LNCaP clone FGC (cell line): ENCODE measurements at regions not wholly inside any gene's neighbourhood (a gene's known extent, or its start where the extent isn't known, plus 50 kb on each side); places are given as distances from the start of the nearest gene placed in this dataset.

Experiments
- DNase-seq: peaks from one replicate; pipeline ENCODE4 v3.0.0-alpha.2; 2011; ENCODE audit warnings: low read depth
- H3K4me3 ChIP-seq: 2 replicates; pipeline ENCODE4 v1.5.1; 2011; ENCODE audit warnings: mild to moderate bottlenecking, low read depth, low read length, control low read depth
- CTCF ChIP-seq: IDR thresholded peaks from 2 replicates; pipeline ENCODE4 v1.5.1; 2012; ENCODE audit warnings: mild to moderate bottlenecking; ENCODE audit not compliant: control insufficient read depth, insufficient read depth; ENCODE audit errors: extremely low read depth

DNA sequence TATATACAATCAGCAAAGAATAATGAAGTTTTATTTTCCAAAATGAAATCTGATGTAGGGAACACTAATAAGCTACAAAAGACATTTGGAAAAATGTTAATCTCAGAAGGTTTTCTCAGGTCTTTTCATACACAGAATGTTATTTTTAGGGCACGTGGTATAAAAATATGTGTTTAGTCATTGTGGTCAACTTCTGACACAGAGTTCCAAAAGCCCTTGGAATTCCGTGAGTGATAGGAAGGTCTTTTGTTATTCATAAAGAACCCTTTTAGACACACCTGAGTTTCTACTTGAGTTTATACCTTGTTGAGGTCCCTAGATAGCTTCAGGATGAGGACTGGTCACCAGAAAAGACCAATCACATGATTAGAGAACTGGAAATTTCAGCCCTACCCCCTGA, 277.6 kb upstream of the NCAM2 start:
- H3K4me3 ChIP-seq: no peak overlapping the region
- TF ChIP-seq CTCF: no peak
- no peak for DNase-seq

- no peak for DNase-seq
- no peak overlapping the region for H3K4me3 ChIP-seq
- TF ChIP-seq CTCF: no peak
Observed at GRCh38 chr21:20721151-20721550, 277.1 kb upstream of the NCAM2 start.

DNA sequence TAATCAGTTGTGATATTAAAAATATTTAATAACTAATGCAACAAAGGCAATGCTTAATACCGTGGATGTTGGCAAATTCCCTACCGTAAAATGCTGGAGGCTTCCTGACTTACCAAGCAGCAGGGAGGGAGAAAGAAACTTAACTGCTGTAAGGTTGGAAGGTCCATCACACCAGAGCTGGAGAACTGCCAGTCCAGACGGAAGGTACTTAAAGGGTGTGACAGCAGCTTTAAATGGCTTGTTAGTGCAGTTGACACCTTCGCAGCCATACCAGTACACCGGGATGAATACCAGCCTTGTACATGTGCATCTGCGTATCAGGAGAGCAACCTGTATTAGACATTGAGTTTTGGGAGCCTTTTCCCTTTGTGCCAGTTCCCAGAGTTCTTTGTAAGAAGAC, 269.5 kb upstream of the NCAM2 start:
- TF ChIP-seq CTCF: no peak
- no peak for DNase-seq
- no peak overlapping the region for H3K4me3 ChIP-seq

GRCh38 chr21:20729376-20729775, 268.8 kb upstream of the NCAM2 start:
- no peak for TF ChIP-seq CTCF
- DNase-seq: no peak

GRCh38 chr21:20730441-20730840, 267.8 kb upstream of the NCAM2 start:
- no peak overlapping the region for H3K4me3 ChIP-seq
- DNase-seq: no peak
- TF ChIP-seq CTCF: no peak

More at GRCh38 chr21:20729376-20729775, 268.8 kb upstream of the NCAM2 start:
- no peak overlapping the region for H3K4me3 ChIP-seq

- no peak for DNase-seq
- TF ChIP-seq CTCF: no peak
- no peak overlapping the region for H3K4me3 ChIP-seq
Observed at GRCh38 chr21:20735257-20735656, 263.0 kb upstream of the NCAM2 start.

DNA sequence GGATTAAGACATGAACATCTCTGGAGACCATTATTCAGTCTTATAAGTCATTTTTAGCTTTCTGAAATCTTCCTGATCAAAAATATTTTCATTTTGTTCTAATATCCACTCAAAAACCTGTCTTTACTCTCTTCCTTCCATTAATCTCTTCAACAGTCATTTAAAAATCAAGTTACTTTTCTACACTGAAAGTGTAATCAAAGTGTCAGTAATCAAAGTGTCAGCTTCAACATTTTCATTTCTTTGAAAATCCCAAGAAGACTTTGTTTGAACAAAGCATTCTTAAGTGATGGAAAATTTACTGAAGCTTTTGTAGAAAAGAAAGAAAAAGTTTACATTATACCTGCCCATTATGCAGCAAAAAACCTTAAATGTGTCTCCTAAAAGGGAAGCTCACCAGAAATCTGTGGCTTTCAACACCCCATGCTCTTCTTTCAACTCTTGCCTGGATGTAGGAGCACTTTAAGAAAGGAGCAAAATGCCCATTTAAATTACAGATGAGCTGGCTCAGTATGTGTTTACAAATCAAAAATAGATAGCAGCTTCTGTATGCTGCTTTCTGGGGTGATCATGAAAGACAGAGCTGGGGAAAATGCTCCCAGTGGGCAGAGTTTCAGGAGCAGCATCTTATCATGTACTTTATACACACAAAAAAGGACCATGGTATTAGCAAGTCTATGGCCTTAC, 260.8 kb upstream of the NCAM2 start:
- TF ChIP-seq CTCF: no peak
- H3K4me3 ChIP-seq: no peak overlapping the region
- no peak for DNase-seq
